HG03354 (cell line): ENCODE measurements at regions not wholly inside any gene's neighbourhood (a gene's known extent, or its start where the extent isn't known, plus 50 kb on each side); places are given as distances from the start of the nearest gene placed in this dataset.
"Not testable (repeated sequence)": the region's sequence is repeated elsewhere in the genome, so short reads cannot be mapped to it uniquely, and the experiment has no call there.

ENCODE experiments used
- ATAC-seq: cut with Tn5 transposase; IDR thresholded peaks from one replicate; pipeline ENCODE4 v1.9.1; 2021; ENCODE audit warnings: mild to moderate bottlenecking; ENCODE audit not compliant: unreplicated experiment, poor library complexity, severe bottlenecking

DNA sequence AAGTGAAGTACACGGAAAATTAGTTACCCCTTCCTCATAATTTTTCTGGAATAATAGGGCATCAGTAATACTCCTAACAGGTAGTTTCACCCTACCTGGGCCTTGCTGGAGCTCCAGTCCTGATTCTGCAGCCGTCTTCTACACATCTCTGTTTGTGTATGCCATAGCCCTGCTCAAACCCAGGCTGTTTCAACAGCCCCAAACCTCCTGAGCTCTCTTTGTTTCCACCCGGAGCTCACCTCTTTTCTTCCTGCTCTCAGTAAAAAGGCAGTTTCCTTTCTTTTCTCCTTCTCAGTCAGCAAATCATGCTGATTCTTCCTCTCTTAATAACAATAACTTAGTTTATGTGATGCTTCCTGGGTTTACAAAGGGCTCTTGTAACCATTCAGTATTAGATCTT, 355.1 kb upstream of the RUNX1 start:
- ATAC-seq = no peak

DNA sequence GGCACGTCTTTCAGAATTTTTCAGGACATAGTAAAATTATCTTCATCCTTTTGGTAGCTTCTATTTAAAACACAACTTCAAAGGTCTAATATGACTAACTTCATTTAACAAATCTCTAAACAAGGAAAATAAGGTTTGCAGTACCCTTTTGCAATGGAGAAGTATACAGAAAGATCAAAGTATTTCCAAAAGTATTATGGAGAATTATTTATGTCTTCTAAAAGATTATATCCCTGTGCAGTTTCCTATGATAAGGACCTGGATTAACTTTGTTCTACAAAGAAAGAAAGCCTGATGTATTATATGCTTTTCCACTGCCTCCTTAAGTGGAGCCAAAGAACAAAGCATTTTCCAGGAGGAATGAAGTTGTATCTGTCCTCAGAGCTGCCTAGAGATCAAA, 353.0 kb upstream of the RUNX1 start:
- no peak for ATAC-seq

- no peak for ATAC-seq
Observed at GRCh38 chr21:35401476-35401875, 352.4 kb upstream of the RUNX1 start.

DNA sequence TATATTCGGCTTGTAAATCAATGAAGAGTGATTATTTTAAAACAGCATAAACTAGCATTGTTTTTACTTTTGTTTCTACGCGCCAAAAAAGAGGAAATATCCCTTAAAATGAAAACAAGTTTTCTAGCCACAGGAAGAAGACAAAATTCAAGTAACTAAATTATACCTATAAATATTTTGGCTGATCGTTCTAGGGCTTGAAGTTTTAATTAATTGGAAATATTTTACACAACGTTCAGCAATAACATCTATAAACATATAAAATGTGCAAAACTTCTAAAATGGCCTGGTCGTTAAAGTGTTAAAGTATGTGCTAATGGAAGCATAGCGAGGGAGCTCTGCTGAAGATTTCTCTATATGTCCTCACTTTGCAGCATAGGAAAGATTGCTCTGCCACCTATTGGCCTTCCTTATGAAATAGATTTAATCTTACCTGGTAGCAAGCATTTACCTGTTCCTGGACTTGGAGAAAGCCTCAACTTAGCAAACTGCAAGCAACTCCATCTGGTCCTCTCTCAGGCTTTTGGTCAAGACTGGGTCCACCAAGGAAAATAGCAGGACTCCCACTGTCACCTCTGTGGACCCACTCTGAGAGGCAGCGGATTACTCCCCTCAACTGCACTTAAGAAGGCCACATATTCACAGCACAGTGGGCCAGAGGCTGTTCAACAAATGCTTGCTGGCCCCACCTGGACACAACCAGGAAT, 351.3 kb upstream of the RUNX1 start:
- no peak for ATAC-seq

GRCh38 chr21:35399706-35400105, 350.6 kb upstream of the RUNX1 start:
- no peak for ATAC-seq

GRCh38 chr21:35399002-35399530, 350.0 kb upstream of the RUNX1 start:
- ATAC-seq = no peak

DNA sequence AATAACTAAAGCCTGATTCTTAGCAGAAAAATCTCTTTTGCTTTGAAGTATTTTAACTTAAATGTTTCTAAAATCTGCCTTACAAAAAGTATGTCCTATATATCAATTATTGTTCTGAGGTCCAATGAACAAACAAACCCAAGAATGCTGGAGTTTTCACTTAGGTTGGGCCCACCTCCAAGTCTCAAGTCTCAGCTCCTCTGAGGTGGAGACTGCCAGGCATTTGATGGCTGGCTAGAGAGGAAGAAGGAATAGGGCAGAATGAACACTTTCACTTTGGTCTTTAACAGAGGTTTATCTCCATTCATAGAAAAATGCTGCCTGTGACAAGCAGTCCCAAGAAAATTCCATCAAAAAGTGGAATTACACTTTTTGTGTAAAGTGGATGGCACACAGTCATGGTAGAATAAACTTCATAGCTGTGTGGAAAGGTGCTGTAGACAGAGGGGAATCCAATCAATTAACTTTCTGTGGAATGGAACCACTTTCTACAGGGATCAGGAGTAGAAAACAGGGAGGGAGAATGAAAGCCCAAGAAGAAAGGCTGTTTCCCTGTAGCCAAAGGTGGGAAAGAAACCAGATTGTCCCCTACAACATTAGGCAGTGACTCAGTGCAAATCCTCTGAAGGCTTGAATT, 349.4 kb upstream of the RUNX1 start:
- ATAC-seq = no peak

DNA sequence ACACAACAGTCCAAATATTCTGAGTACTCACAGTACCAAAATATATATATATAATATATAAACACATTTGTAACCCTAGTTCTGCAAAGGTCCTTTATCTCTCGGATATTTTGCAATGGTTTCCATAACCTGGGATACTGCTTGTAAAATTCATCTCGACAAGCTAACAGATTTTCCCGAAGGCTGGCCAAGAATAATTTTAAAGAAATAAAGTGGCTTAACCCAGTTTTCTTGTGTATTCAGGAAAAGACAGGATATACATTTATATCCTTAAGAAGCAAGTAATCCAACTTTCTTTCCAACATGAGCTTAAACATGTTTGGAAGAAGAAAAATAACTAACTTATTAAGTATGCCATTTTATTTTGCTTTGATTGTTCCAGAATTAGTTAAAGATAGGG, 348.7 kb upstream of the RUNX1 start:
- no peak for ATAC-seq

GRCh38 chr21:35396655-35397054, 347.6 kb upstream of the RUNX1 start:
- ATAC-seq = no peak

- ATAC-seq = no peak
Observed at GRCh38 chr21:35395728-35396127, 346.6 kb upstream of the RUNX1 start.

- ATAC-seq = no peak
Observed at GRCh38 chr21:35394634-35395369, 345.7 kb upstream of the RUNX1 start.

- no peak for ATAC-seq
Observed at GRCh38 chr21:35394049-35394448, 344.9 kb upstream of the RUNX1 start.

DNA sequence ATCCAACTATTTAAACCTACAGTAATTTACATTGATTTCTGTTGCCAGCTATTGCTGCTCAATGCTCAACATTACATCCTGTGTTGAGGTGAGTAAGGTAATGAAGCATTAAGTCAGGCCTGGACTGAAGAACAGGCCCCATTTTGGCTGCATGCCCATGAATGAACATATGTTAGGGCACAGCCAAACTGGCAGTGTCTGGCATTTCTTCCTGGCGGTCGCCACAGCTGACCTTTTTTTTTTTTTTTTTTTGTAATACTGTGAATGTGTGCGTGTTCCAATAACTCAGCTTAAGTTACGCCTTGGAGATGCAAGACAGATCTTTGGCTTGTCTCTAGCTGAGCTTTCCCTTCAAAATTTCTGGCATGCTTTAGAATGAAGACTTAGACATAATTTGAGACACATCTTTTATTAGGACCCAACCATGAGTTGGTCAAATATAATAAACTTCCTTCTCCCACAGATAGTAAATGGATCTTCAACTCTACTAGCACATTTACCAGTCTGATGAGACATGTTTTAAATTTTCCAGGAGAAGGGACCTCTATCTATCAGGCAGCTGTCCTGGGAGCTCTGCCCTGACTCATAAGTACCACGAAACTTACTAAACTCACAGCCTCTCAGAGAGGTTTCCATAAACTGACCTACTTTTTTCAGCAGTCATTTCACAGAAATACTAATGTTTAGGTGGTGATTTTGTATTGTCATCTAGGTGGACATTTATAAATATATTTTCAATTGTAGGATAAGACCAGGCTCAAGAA, 341.1 kb upstream of the RUNX1 start:
- ATAC-seq = no peak

- ATAC-seq = no peak
Observed at GRCh38 chr21:35386491-35387079, 337.5 kb upstream of the RUNX1 start.

DNA sequence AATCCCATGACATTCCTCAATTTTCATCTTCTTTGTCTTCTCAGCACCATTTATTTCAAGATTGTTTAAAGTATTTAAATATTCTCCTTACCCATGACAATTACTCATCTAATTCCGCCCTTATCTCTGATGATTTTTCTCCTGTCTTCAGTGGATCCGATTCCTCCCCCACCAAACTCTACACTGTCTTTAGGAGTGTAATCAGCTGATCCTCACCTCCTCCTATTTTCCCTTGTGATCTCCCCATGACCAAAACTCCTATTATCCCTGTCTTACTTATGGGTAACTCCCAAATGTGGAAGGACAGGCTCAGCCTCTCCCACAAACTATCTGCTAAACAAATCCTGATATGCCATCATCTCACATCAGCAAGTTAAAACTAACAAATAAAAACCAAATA, 335.3 kb upstream of the RUNX1 start:
- ATAC-seq = no peak

GRCh38 chr21:35382696-35383095, 333.6 kb upstream of the RUNX1 start:
- ATAC-seq = no peak

- no peak for ATAC-seq
Observed at GRCh38 chr21:35381743-35382310, 332.7 kb upstream of the RUNX1 start.

DNA sequence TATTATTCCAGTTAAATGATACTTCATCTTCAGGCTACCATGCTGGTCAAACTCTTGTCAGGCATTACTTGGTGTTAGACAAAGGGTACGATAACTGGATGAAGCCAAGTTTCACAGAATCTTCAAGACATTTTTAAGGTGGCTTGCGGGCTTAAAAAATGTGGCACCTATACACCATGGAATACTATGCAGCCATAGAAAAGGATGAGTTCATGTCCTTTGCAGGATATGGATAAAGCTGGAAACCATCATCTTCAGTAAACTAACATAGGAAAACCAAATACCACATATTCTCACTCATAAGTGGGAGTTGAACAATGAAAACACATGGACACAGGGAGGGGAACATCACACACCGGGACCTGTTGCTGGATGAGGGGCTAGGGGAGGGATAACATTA, 331.2 kb upstream of the RUNX1 start:
- ATAC-seq = not testable (repeated sequence)

GRCh38 chr21:35378881-35379280, 329.8 kb upstream of the RUNX1 start:
- no peak for ATAC-seq
